Gastroesophageal sphincter (tissue), 4 donors: ENCODE measurements at regions not wholly inside any gene's neighbourhood (a gene's known extent, or its start where the extent isn't known, plus 50 kb on each side); places are given as distances from the start of the nearest gene placed in this dataset.
"Not testable (repeated sequence)": the region's sequence is repeated elsewhere in the genome, so short reads cannot be mapped to it uniquely, and the experiment has no call there.

ENCODE experiments used
- ATAC-seq: fragments of 150-250 bp; one replicate; pipeline ENCODE4 v1.9.1; 2016; ENCODE audit warnings: mild to moderate bottlenecking, moderate library complexity
- H3K27ac ChIP-seq, 4 donors: fragments of 200-600 bp; sonication (generic) in 3 of 4; 1 replicate in 3 of 4; 2 replicates in 1 of 4; pipeline ENCODE4 v1.5.1; 2016 to 2019
- H3K27me3 ChIP-seq: fragments of 200-600 bp; sonication (generic); one replicate; pipeline ENCODE4 v1.5.1; 2019
- H3K36me3 ChIP-seq, 2 donors: fragments of 200-600 bp; sonication (generic); one replicate each; pipeline ENCODE4 v1.5.1; 2019; ENCODE audit warnings: control low read depth in 1 of 2
- H3K4me1 ChIP-seq, 3 donors: fragments of 200-600 bp; sonication (generic); 1 replicate in 2 of 3; 2 replicates in 1 of 3; pipeline ENCODE4 v1.5.1; 2016 to 2019; ENCODE audit warnings: control low read depth in 2 of 3
- H3K4me3 ChIP-seq, 2 donors: fragments of 200-600 bp; sonication (generic); one replicate each; pipeline ENCODE4 v1.5.1; 2019; ENCODE audit warnings: mild to moderate bottlenecking in 1 of 2, moderate library complexity in 1 of 2
- H3K9me3 ChIP-seq, 3 donors: fragments of 200-600 bp; sonication (generic); one replicate each; pipeline ENCODE4 v1.5.1; 2017 to 2019; ENCODE audit warnings: control low read depth in 2 of 3
- EP300 ChIP-seq: sonication (generic); formaldehyde crosslinking; IDR thresholded peaks from one replicate; pipeline ENCODE4 v1.6.1; 2017; ENCODE audit warnings: antibody characterized with exemption, mild to moderate bottlenecking
- POLR2A ChIP-seq, 2 donors: fragments of 450-650 bp; IDR thresholded peaks; one replicate each; pipeline ENCODE4 v1.6.1; 2017; ENCODE audit warnings: antibody characterized with exemption in 2 of 2, mild to moderate bottlenecking in 2 of 2, moderate library complexity in 1 of 2
- POLR2AphosphoS5 ChIP-seq: sonication (generic); formaldehyde crosslinking; IDR thresholded peaks from one replicate; pipeline ENCODE4 v1.6.1; 2017; ENCODE audit warnings: antibody characterized with exemption
- WGBS, 2 donors: methylation state at CpG; one replicate each; pipeline ENCODE4 v1.1.5; 2018; ENCODE audit warnings: low coverage in 1 of 2; 5-methylcytosine and 5-hydroxymethylcytosine counted together
- TF ChIP-seq, protein P1 (sequence below), 4 experiments: fragments of 200-600 bp in 2 of 4; fragments of 450-650 bp in 2 of 4; sonication (generic) in 1 of 4; IDR thresholded peaks; one replicate each; pipeline ENCODE4 v1.5.1; 2017 to 2019; ENCODE audit warnings: antibody characterized with exemption in 4 of 4, mild to moderate bottlenecking in 2 of 4, moderate library complexity in 2 of 4

DNA sequence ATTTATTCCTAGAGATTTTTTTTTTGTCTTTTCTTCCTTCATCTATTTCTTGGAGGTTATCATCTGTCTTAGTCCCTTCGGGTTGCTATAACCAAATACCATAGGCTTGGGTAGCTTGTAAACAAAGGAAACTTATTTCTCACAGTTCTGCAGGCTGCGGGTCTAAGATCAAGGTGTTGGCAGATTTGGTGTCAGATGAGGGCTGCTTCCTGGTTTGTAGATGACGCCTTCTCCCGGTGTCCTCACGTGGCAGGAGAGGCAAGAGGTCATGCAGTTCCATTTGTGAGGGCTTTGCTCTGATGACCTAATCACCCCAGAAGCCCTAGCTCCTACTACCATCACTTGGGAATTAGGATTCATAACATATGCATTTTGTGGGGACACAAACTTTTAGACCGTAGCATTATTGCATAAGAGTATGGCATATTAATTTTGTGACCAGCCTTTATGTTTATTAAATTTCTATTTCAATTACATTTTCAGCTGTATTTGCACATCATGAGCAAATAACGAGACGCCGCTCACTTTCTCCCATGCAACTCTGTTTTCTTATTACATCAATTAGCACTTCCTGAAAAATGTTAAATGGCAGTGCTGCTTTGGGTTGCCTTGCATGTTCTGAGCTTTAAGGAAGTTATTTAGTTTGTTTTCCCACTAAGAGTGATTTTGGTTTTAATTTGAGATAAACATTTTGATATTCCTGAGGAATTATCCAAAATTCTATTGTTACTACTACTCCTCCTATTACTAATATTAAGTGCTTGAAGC is 246.4 kb upstream of the HDAC4 start:
- WGBS, 2 donors, result 40 to 53% methylated on average over 8 to 9 of the region's 9 CpGs
- H3K36me3 ChIP-seq, result no peaks in the 10 kb centered on the region
- no peak overlapping the region for H3K4me3 ChIP-seq
- H3K9me3 ChIP-seq, result peaks cover 0 to 4% (median 0%) of the 10 kb centered on the region in 3 donors
- H3K27ac ChIP-seq, result no peak overlapping the region
- TF ChIP-seq POLR2AphosphoS5 (no peak), POLR2A (IDR thresholded peaks at IDR 0.05) (no peak), EP300 (no peak)
- TF ChIP-seq, protein P1, sequence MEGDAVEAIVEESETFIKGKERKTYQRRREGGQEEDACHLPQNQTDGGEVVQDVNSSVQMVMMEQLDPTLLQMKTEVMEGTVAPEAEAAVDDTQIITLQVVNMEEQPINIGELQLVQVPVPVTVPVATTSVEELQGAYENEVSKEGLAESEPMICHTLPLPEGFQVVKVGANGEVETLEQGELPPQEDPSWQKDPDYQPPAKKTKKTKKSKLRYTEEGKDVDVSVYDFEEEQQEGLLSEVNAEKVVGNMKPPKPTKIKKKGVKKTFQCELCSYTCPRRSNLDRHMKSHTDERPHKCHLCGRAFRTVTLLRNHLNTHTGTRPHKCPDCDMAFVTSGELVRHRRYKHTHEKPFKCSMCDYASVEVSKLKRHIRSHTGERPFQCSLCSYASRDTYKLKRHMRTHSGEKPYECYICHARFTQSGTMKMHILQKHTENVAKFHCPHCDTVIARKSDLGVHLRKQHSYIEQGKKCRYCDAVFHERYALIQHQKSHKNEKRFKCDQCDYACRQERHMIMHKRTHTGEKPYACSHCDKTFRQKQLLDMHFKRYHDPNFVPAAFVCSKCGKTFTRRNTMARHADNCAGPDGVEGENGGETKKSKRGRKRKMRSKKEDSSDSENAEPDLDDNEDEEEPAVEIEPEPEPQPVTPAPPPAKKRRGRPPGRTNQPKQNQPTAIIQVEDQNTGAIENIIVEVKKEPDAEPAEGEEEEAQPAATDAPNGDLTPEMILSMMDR (IDR thresholded peaks at IDR 0.05), result no peak
- no peak for ATAC-seq
- H3K4me1 ChIP-seq, result peaks cover 0 to 14% (median 0%) of the 10 kb centered on the region in 3 donors
- H3K27me3 ChIP-seq, result peaks cover 4% of the 10 kb centered on the region

DNA sequence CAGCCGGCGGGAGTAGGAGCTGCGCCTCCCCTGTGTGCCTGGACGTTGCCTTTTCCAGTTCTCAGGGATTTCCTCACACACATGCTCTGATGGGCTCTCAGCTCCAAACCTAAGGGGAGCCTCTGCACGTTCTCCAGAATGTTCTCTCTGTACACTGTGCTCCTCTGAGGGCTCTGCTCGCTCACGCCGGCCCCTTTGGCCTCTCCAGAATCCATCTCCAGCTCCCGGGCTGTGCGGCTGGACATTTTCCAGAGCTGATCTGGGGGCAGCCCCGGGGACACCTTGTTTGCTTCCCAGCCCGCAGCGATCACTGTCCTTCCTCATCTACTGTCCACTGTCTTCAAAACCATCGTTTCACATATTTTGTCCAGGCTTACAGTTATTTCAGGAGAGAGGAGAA is 245.4 kb upstream of the HDAC4 start:
- Histone ChIP-seq H3K4me3 (no peak overlapping the region), H3K27ac (no peak overlapping the region), H3K27me3 (peaks cover 4% of the 10 kb centered on the region), H3K9me3 (peaks cover 0 to 4% (median 0%) of the 10 kb centered on the region in 3 donors), H3K4me1 (peaks cover 0 to 14% (median 0%) of the 10 kb centered on the region in 3 donors), H3K36me3 (no peaks in the 10 kb centered on the region)
- ATAC-seq, result no peak
- 60 to 70% methylated on average over 8 to 9 of the region's 14 CpGs for WGBS, 2 donors
- TF ChIP-seq, protein P1 (IDR thresholded peaks at IDR 0.05), result no peak
- TF ChIP-seq EP300 (no peak), POLR2A (IDR thresholded peaks at IDR 0.05) (no peak), POLR2AphosphoS5 (no peak)

DNA sequence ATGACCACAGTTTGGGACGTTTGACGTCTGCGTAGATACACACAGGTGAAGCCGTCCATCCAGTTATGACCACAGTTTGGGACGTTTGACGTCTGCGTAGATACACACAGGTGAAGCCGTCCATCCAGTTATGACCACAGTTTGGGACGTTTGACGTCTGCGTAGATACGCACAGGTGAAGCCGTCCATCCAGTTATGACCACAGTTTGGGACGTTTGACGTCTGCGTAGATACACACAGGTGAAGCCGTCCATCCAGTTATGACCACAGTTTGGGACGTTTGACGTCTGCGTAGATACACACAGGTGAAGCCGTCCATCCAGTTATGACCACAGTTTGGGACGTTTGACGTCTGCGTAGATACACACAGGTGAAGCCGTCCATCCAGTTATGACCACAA is 243.8 kb upstream of the HDAC4 start:
- not testable (repeated sequence) for H3K36me3 ChIP-seq, ATAC-seq, H3K9me3 ChIP-seq, H3K27ac ChIP-seq, H3K4me3 ChIP-seq, H3K27me3 ChIP-seq
- H3K4me1 ChIP-seq, result peaks cover 0 to 14% (median 0%) of the 10 kb centered on the region in 3 donors
- 80 to 100% methylated on average over 1 to 5 of the region's 25 CpGs for WGBS, 2 donors

GRCh38 chr2:239644011-239644410 is 243.2 kb upstream of the HDAC4 start:
- Histone ChIP-seq H3K4me3 (no peak overlapping the region), H3K4me1 (peaks cover 0 to 14% (median 0%) of the 10 kb centered on the region in 3 donors), H3K9me3 (peaks cover 0 to 4% (median 0%) of the 10 kb centered on the region in 3 donors), H3K27me3 (peaks cover 4% of the 10 kb centered on the region), H3K27ac (no peak overlapping the region), H3K36me3 (no peaks in the 10 kb centered on the region)
- TF ChIP-seq EP300, result no peak
- no peak for TF ChIP-seq POLR2AphosphoS5
- TF ChIP-seq, protein P1 (IDR thresholded peaks at IDR 0.05), result no peak
- TF ChIP-seq POLR2A (IDR thresholded peaks at IDR 0.05), result no peak
- no peak for ATAC-seq
- 55 to 65% methylated on average over 3 to 5 of the region's 7 CpGs for WGBS, 2 donors

DNA sequence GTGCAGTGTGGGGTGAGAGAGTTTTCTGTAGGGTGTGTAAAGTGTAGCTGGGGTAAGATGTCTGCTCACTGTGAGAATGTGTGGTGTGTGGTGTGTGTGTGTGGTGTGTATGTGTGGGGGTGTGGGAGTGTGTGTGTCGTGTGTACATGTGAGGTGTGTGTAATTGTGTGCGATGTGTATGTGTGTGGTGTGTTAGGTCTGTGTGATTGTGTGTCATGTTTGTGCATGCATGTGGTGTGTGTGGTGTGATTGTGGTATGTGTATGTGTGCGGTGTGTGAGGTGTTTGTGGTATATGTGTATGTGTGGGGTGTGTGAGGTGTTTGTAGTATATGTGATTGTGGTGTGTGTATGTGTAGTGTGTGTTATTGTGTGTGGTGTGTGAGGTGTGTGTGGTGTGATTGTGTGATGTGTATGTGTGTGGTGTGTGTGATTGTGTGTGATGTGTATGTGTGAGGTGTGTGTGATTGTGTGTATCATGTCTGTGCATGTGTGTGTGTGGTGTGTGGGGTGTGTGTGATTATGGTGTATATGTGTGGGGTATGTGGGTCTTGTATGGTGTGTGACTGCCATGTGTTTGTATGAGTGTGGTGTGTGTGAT is 241.7 kb upstream of the HDAC4 start:
- Histone ChIP-seq H3K27ac (no peak overlapping the region), H3K36me3 (no peaks in the 10 kb centered on the region), H3K27me3 (peaks cover 4% of the 10 kb centered on the region), H3K9me3 (no peaks in the 10 kb centered on the region), H3K4me3 (no peak overlapping the region), H3K4me1 (peaks cover 0 to 14% (median 0%) of the 10 kb centered on the region in 3 donors)
- WGBS, 2 donors, result 61 to 100% methylated on average over 1 to 3 of the region's 3 CpGs
- no peak for ATAC-seq
- TF ChIP-seq EP300, result no peak
- TF ChIP-seq, protein P1 (IDR thresholded peaks at IDR 0.05), result no peak
- no peak for TF ChIP-seq POLR2AphosphoS5

DNA sequence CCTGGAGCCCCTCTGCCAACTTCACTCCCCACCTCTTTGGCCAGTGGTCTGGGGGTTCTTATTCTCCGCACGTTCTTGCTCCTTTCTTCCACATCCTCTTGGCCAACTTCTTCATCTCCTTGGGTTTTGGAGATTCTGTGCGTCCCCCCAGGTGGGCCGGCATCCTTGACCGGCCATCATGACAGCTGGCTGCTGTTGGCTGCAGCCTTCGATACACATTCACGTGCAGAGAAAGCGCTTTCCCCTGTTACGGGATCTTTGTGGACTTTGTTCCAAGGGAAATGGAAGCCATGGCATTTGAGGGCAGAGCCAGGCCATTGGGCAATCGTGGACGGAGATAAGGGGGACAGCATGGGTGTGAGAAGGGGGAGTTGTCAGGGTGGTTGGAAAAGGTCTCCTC is 241.1 kb upstream of the HDAC4 start:
- H3K27me3 ChIP-seq, H3K9me3 ChIP-seq, ATAC-seq, H3K27ac ChIP-seq, H3K36me3 ChIP-seq, H3K4me3 ChIP-seq: not testable (repeated sequence)
- 81 to 100% methylated on average over 1 to 3 of the region's 11 CpGs for WGBS, 2 donors
- peaks cover 0 to 10% (median 0%) of the 10 kb centered on the region in 3 donors for H3K4me1 ChIP-seq
